T47D (cell line): ENCODE measurements at regions not wholly inside any gene's neighbourhood (a gene's known extent, or its start where the extent isn't known, plus 50 kb on each side); places are given as distances from the start of the nearest gene placed in this dataset.

Experiments used
- DNase-seq, 2 experiments: peaks; one replicate each; pipeline versions ENCODE4 v3.0.0 to v3.0.0-alpha.2; 2011 to 2012; ENCODE audit warnings: low read depth in 1 of 2, low spot score in 1 of 2
- JUND ChIP-seq: IDR thresholded peaks from 2 replicates; pipeline ENCODE4 v1.6.1; 2012; ENCODE audit warnings: low read depth
- in situ Hi-C: cut with HindIII; loops from 2 replicates; pipeline ENCODE4 v1.10.0; 2016; ENCODE audit warnings: low sequenced_read_pairs, low pct_unique_long_range_greater_than_20kb

DNA sequence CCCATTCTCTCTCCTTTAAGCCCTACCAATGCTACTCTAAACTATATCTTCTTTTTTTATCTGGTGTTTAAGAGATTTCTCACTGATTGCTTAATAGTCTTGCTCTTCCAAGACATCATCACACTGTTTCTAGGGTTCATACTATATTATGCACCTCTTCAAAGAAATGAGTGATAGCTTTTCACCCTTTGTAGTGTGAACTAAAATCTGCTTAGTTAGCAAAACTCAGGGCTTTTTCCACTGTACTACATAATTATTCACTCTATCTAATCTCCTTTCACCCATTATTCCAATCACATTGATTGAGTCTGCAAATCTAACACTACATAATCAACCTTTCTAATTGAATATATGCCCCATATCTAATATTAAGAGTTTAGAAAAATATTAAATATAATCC is 456.0 kb upstream of the SOX9 start:
- no peak for TF ChIP-seq JUND
- in situ Hi-C loops = no loop called here
- no peak for DNase-seq

DNA sequence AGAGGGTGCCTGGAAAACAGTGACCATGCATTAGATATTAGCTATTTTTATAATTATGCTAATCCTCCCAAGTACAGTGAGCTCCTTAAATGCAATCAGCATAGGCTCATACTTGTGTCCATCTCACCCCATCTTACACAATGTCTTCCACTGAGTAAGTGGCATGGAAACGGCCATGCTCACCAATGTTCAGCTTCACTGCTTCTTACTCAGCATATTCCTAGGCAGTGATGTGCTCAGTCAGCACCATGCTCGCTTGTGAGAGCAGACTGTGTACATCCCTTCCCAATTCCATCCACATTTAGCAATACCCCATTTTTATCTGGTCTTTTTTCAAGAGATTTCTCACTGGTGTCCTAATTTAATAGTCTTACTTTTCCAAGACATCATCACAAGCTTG is 454.8 kb upstream of the SOX9 start:
- in situ Hi-C loops = no loop called here
- TF ChIP-seq JUND = no peak

DNA sequence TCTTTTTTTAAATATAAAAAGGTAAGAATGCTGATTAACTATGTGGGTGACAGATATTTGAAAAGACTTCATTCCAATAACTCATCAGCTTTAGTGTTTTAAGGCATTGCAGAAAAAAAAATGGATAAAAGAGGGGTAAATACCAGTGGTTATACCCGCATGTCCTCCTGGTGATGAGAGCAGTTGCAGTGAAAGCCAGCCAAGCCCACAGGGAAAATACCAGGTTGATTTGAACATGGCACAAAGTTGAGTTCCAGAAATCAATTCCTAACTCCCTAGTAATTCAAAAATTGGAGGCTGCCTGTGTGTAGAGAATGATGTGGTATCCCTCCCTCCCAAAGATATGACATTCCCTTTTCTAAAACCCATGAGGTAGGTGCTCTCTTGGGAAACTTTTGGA is 453.2 kb upstream of the SOX9 start:
- TF ChIP-seq JUND = no peak
- in situ Hi-C loops = no loop called here
- DNase-seq = no peak

More for the DNA sequence above, 454.8 kb upstream of the SOX9 start:
- no peak for DNase-seq

DNA sequence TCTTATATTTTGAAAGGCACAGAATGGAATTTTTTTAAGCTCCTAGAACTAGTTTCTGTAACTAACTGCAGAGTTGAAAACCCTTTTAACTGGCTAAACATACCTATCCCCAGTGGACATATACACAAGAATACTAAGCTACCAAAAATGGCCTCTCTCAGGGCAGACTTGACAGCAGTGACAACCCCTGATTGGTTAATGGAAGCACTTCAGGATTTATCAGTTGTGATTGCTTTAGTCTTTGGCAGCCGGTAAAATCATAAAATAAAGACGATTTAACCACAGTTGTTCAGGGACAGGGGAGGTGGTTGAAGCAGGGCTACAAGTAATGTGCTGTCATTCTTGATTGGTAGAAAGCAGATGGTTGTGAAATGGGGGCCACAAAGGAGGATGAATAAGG is 452.0 kb upstream of the SOX9 start:
- TF ChIP-seq JUND = no peak
- in situ Hi-C loops = no loop called here
- no peak for DNase-seq

DNA sequence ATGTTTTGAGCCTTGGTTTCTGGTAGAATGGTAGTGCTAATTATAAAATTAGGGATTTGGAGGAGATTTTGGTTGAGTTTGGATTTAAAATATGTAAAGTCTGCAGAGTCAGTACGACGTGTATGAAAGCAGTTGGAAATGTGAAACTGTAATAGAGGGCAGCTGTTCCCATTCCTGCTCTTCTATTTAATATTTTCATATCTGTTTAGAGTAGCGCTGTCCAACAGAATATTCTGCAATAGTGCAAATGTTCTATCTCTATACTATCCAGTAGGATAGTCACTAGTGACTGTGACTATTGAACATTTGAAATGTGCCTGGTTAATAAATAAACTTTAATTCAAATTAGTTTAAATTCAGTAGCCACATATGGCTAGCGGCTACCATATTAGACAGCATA is 443.4 kb upstream of the SOX9 start:
- no peak for DNase-seq
- in situ Hi-C loops = no loop called here
- no peak for TF ChIP-seq JUND

DNA sequence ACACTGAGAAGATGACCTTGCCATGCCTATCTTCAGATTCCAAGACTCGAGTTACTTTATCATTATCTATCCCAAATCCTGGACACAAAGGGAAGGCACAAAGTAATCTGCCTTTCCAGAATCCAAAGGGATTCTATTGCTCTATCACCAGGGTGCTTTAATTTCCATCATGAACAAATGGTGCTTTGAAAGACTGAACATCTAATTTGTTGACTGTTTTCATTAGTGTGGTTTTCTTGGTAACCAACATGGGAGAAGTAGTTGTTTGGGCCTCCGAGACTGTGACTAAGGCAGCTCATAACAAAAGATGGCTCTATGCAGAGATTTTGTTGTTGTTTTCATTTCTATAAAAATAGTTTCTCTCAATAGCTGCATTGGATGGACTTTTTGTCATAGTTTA is 441.0 kb upstream of the SOX9 start:
- no peak for TF ChIP-seq JUND
- in situ Hi-C loops = no loop called here
- no peak for DNase-seq

DNA sequence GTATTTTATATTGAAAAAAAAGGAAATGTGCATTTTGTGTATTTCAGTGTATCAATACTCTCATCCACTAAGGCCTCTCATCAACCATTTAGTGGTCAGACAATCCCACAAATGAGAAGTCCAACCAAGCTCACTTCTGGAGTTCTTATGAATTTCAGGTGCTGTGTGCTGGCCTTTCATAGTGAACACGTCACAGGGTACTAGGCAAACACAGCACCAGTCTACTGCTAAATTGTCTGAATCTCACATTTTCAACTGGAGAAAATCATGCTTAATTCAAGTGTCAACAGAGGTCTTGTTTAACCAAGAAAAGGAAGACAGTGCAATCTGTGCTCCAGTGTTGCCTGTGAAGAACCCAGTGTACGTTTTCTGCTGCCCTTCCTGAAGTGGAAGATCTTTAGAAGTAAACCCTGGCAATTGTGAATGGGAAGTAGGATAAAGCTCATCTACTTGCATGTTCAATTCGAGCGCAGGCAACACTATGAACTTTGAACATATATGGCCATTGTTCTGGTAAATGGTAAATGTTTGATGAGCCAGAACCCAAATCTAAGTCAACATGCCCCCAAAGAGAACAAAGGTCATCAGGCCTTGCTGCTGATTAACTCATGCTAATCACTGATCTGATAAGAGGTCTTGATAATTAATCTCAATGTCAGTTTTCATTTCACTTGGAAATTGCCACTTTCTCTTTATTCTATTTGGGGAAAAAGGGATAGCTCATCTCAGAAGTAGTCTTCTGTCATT is 439.2 kb upstream of the SOX9 start:
- in situ Hi-C loops = no loop called here
- TF ChIP-seq JUND = no peak
- no peak for DNase-seq

DNA sequence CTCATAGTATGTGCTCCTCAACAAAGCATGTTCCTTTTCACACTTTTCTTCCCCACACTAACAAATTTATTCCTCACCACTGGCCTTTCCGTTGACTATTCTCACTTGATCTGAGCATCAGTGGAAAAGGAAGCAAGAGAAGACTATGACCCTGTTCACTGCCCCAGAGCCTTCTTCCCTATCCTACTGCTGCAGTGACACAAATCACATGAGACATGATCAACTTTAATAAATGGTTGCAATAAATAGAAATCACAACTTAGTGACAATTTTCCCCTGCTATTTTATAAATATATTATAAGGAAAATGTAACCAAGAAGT is 438.7 kb upstream of the SOX9 start:
- in situ Hi-C loops = no loop called here
- no peak for DNase-seq
- TF ChIP-seq JUND = no peak

DNA sequence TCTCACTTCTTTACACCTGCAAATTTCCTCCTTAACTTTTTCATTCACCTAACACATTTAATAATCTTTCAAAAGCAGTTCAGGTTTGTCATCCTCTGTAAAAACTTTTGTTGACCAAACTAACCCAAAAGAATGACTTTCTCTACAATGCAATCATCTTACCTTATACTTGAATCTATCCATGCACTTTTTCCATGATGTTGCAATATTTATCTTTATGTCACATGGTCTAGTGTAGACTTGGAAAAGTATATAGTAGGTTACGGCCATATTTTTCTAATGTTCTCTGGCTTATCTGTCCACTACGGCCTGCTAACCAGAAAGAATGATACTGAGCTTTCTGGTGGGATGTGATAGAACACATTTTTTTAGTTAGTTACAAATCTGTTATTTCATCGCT is 431.0 kb upstream of the SOX9 start:
- in situ Hi-C loops = no loop called here
- no peak for DNase-seq
- no peak for TF ChIP-seq JUND

DNA sequence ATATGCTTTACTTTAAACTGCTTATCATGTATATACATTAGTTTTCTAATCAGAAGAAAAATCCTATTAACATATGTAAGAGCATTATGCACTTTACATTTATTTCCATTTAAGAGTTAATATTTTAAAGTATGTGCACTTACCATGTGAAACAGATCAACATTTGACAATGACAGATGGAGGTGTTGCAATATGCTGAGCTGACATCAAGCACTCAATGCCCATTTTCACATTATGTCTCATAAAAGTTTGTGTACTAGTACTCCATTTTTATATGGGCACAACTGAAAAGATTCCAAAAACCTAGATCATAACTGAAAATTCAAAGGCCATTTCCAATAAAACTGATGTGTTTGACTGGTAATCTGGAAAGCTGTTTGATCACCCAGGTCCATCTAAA is 420.9 kb upstream of the SOX9 start:
- in situ Hi-C loops = no loop called here
- no peak for DNase-seq

DNA sequence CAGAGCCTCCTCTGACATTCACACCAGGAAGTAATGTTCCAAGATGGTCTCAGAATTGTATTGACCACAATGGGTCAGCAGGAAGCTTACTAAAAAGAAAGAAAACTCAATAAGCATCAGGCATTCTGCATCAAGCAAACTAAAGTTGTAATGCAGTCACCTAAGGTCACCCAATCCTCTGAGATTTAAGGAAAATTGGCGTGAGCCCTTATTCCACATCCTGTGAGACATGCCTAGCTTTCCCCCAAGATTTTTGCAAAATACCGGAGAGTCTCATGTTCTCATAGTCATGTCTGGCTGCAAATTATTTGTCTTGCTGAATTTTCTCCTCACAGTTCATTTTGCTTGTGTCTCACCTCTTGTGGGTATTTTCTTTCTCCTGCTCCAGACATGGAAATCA is 417.1 kb upstream of the SOX9 start:
- DNase-seq = no peak
- in situ Hi-C loops = no loop called here
- no peak for TF ChIP-seq JUND

More for the DNA sequence above, 420.9 kb upstream of the SOX9 start:
- TF ChIP-seq JUND = no peak

DNA sequence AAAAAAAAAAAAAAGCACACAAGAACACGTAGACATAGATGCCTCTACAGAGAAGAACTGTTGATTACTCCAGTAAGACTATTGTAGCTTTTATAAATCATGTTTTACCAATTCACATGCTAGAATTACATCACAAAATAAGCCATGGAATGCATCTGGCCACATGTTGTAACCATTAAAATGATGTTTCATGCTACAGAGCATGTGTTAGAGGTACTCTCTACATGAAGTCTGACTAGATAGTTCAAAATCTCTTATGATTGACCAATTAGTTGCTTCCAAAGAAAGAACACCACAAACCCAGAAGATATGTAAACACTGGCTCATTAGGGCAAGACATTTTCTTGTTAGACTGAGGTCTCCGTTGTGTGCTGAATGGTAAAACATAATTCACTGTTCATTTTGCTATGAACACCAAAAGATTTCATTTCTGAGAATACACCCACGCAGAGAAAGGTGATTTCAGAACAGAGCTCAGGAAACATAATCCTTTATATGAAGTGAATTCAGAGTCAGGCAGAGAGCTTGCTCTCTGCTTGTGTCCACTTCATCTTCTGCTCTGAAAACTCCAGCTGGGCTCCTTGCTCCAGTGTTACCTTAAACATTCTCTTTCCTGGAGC is 411.4 kb upstream of the SOX9 start:
- in situ Hi-C loops = no loop called here
- TF ChIP-seq JUND = no peak
- DNase-seq = no peak

DNA sequence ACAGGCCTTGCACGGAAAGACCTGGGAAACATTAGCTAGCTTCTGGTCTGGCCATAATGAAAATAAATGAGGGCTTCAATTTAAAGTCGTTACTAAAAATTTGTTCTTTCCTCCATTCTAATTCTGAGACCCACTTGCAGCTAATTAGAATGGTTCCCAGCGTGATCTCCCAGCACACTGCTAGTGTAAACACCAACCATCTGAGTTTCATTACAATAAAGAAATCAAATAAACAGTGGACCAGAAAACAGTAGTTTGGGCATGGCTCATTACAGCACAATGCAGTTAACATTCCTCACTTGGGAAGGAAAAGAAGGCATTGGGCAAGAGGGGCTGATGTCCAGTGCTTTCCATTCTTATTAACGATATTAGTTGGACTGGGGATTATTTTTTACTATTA is 410.9 kb upstream of the SOX9 start:
- TF ChIP-seq JUND = no peak
- in situ Hi-C loops = no loop called here
- DNase-seq = no peak

DNA sequence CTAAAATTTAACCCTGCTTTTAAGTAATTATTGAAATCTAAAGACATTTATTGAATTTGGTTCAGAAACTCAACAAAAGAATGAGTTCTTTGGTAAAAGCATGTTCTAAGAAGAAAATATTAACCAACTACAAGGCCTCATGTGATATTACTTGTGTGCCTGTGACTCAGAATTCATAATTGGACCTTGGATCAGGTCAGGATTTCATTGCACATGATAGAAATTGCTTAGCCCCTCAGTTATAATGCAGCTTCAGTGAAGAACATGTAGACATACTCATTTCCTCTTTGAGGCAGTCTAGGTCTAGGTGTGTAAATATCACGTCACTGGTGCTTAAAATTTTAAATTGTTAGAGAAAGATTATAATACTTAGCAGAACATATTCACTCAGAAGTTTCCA is 410.0 kb upstream of the SOX9 start:
- in situ Hi-C loops = no loop called here
- no peak for TF ChIP-seq JUND
- no peak for DNase-seq
